ENCODE measurements at regions not wholly inside any gene's neighbourhood (a gene's known extent, or its start where the extent isn't known, plus 50 kb on each side); places are given as distances from the start of the nearest gene placed in this dataset.

DNA sequence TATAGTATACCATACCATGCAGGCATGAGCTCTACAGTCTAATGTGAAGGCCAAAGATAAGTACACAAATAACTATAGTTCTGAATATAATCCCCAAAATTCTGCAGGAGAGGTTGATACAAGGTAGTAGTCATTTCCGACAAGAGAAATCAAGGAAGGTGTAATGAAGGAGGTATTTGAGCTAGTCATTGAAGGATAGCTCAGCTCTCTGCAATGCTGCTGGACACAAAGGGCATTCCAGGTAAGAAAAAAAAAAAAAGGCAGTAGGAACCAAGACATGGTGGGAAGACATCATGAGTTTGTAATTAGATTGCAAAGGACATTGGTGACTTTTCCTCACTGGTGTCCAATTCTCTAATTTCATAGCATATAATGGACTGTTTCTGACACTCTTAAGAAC lies 285.3 kb downstream of the AHR start:
- ChIA-PET CTCF (no interaction called here), POLR2A (ENCODE audit: unreplicated experiment) (no interaction called here)
- DNase-seq (no peak), ATAC-seq (no peak)
- Histone ChIP-seq H3K9ac (ENCODE audit: low read length) (no peak overlapping the region), H3K36me3 (ENCODE audit: low read depth, low read length) (no peaks in the 10 kb centered on the region), H3K4me2 (ENCODE audit: low read length) (no peak overlapping the region), H3K9me3 (ENCODE audit: low read length) (no peaks in the 10 kb centered on the region), H4K20me1 (ENCODE audit: low read length) (no peaks in the 10 kb centered on the region), H3K27me3 (ENCODE audit: low read length) (no peaks in the 10 kb centered on the region), H3K4me3 (ENCODE audit: low read length) (no peak overlapping the region), H2AFZ (ENCODE audit: low read length) (no peak overlapping the region), H3K4me1 (ENCODE audit: insufficient read depth, low read length) (no peaks in the 10 kb centered on the region), H3K79me2 (ENCODE audit: low read length) (no peaks in the 10 kb centered on the region), H3K9me2 (replicated peaks; ENCODE audit: low read length) (no peaks in the 10 kb centered on the region), H3F3A (ENCODE audit: low read length, unreplicated experiment) (no peaks in the 10 kb centered on the region), H3K27ac (ENCODE audit: low read length) (no peak overlapping the region)
- TF ChIP-seq CTCF (conservative IDR thresholded peaks at IDR 0.05; ENCODE audit: low read depth, low read length) = no peak
- TF ChIP-seq EZH2 (IDR thresholded peaks at IDR 0.05; ENCODE audit: low read length, unreplicated experiment) = no peak
- BruUV-seq (replicated peaks) = no TSS peak
- intact Hi-C loops (cut with micrococcal nuclease) = no loop called here

- peak; percentile 5 for DNase-seq
- no peak overlapping the region for H3K27ac ChIP-seq (ENCODE audit: low read length)
- H3K79me2 ChIP-seq (ENCODE audit: low read length) = no peaks in the 10 kb centered on the region
- no peaks in the 10 kb centered on the region for H3K9me2 ChIP-seq (replicated peaks; ENCODE audit: low read length)
- no peak overlapping the region for H3K4me2 ChIP-seq (ENCODE audit: low read length)
- H3K4me1 ChIP-seq (ENCODE audit: insufficient read depth, low read length) = no peaks in the 10 kb centered on the region
- H3K27me3 ChIP-seq (ENCODE audit: low read length) = no peaks in the 10 kb centered on the region
- no peak overlapping the region for H3K4me3 ChIP-seq (ENCODE audit: low read length)
- CTCF ChIA-PET = no interaction called here
- H3K9ac ChIP-seq (ENCODE audit: low read length) = no peak overlapping the region
- H3K9me3 ChIP-seq (ENCODE audit: low read length) = no peaks in the 10 kb centered on the region
- no TSS peak for BruUV-seq (replicated peaks)
- H4K20me1 ChIP-seq (ENCODE audit: low read length) = no peaks in the 10 kb centered on the region
- POLR2A ChIA-PET (ENCODE audit: unreplicated experiment) = no interaction called here
- no peaks in the 10 kb centered on the region for H3F3A ChIP-seq (ENCODE audit: low read length, unreplicated experiment)
- no peak for ATAC-seq
- H2AFZ ChIP-seq (ENCODE audit: low read length) = no peak overlapping the region
- no peak for TF ChIP-seq CTCF (conservative IDR thresholded peaks at IDR 0.05; ENCODE audit: low read depth, low read length)
- TF ChIP-seq EZH2phosphoT487 (IDR thresholded peaks at IDR 0.05; ENCODE audit: borderline replicate concordance, low read length) = no peak
- no peak for TF ChIP-seq EZH2 (IDR thresholded peaks at IDR 0.05; ENCODE audit: low read length, unreplicated experiment)
- intact Hi-C loops (cut with micrococcal nuclease) = no loop called here
- H3K36me3 ChIP-seq (ENCODE audit: low read depth, low read length) = no peaks in the 10 kb centered on the region
Measured at GRCh38 chr7:17584822-17585221, 286.4 kb downstream of the AHR start.

DNA sequence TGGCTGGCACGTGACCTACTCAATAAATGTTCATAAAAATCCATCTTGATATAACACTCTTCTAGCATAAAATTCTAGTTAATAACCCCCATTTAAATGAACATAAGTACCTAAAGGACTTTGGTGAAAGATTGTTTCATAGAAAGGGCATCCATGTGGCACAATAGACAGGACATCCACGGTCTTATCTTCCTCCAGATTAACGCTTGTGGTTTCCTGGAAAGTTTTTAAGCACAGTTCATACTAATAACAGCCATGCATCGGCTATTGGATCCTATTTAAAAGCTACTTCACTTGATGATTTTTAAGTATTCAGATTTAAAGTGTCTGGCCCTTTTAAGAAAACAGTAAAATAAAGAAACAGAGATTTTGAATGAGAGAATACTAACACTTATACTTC lies 288.3 kb downstream of the AHR start:
- Histone ChIP-seq H3K9me2 (replicated peaks; ENCODE audit: low read length) (no peaks in the 10 kb centered on the region), H3K27me3 (ENCODE audit: low read length) (no peaks in the 10 kb centered on the region), H4K20me1 (ENCODE audit: low read length) (no peaks in the 10 kb centered on the region), H3K27ac (ENCODE audit: low read length) (no peak overlapping the region), H3K9ac (ENCODE audit: low read length) (no peak overlapping the region), H3K9me3 (ENCODE audit: low read length) (no peaks in the 10 kb centered on the region), H3K4me1 (ENCODE audit: insufficient read depth, low read length) (no peaks in the 10 kb centered on the region), H2AFZ (ENCODE audit: low read length) (no peak overlapping the region), H3K79me2 (ENCODE audit: low read length) (no peaks in the 10 kb centered on the region), H3K4me3 (ENCODE audit: low read length) (no peak overlapping the region), H3K4me2 (ENCODE audit: low read length) (no peak overlapping the region), H3F3A (ENCODE audit: low read length, unreplicated experiment) (no peaks in the 10 kb centered on the region), H3K36me3 (ENCODE audit: low read depth, low read length) (no peaks in the 10 kb centered on the region)
- DNase-seq (no peak), ATAC-seq (no peak)
- ChIA-PET CTCF (no interaction called here), POLR2A (ENCODE audit: unreplicated experiment) (no interaction called here)
- intact Hi-C loops (cut with micrococcal nuclease) = no loop called here
- BruUV-seq (replicated peaks) = no TSS peak
- TF ChIP-seq EZH2 (IDR thresholded peaks at IDR 0.05; ENCODE audit: low read length, unreplicated experiment) = no peak
- TF ChIP-seq CTCF (conservative IDR thresholded peaks at IDR 0.05; ENCODE audit: low read depth, low read length) = no peak
- no peak for TF ChIP-seq EZH2phosphoT487 (IDR thresholded peaks at IDR 0.05; ENCODE audit: borderline replicate concordance, low read length)

All from PC-3 (cell line).